DOHH2 (cell line): ENCODE measurements at regions not wholly inside any gene's neighbourhood (a gene's known extent, or its start where the extent isn't known, plus 50 kb on each side); places are given as distances from the start of the nearest gene placed in this dataset.

Source experiments
- H3F3A ChIP-seq: fragments of 200-600 bp; sonication (generic), shearing (Covaris generic); 2 replicates; pipeline ENCODE4 v1.6.0; 2016; ENCODE audit warnings: antibody characterized with exemption, mild to moderate bottlenecking; ENCODE audit not compliant: control insufficient read depth, insufficient read depth
- H3K27ac ChIP-seq: fragments of 200-600 bp; sonication (generic); 2 replicates; pipeline ENCODE4 v1.5.1; 2014; ENCODE audit warnings: low read depth, mild to moderate bottlenecking, low read length, moderate library complexity
- H3K27me3 ChIP-seq: fragments of 200-600 bp; sonication (generic); 2 replicates; pipeline ENCODE4 v1.6.1; 2014; ENCODE audit warnings: mild to moderate bottlenecking, low read length, mixed read lengths; ENCODE audit not compliant: control insufficient read depth
- H3K36me3 ChIP-seq: fragments of 200-600 bp; sonication (generic); 2 replicates; pipeline ENCODE4 v1.6.1; 2014; ENCODE audit warnings: mild to moderate bottlenecking, low read length, moderate library complexity, mixed read lengths; ENCODE audit not compliant: control insufficient read depth
- H3K4me1 ChIP-seq: fragments of 200-600 bp; sonication (generic); 2 replicates; pipeline ENCODE4 v1.6.1; 2014; ENCODE audit warnings: mild to moderate bottlenecking, low read length, mixed read lengths; ENCODE audit not compliant: control insufficient read depth
- H3K4me2 ChIP-seq: fragments of 200-600 bp; sonication (generic); 2 replicates; pipeline ENCODE4 v1.6.0; 2014; ENCODE audit warnings: mild to moderate bottlenecking, low read length, moderate library complexity
- H3K4me3 ChIP-seq: fragments of 200-600 bp; sonication (generic); 2 replicates; pipeline ENCODE4 v1.5.1; 2014; ENCODE audit warnings: mild to moderate bottlenecking, low read length, mixed read lengths
- H3K79me2 ChIP-seq: fragments of 200-600 bp; sonication (generic); 2 replicates; pipeline ENCODE4 v1.6.1; 2014; ENCODE audit warnings: mild to moderate bottlenecking, low read length, mixed read lengths; ENCODE audit not compliant: control insufficient read depth
- H3K9me2 ChIP-seq: fragments of 200-600 bp; sonication (generic); replicated peaks from 2 replicates; pipeline ENCODE4 v1.6.1; 2014; ENCODE audit warnings: mild to moderate bottlenecking, low read length, mixed read lengths; ENCODE audit not compliant: control insufficient read depth
- H3K9me3 ChIP-seq: fragments of 200-600 bp; sonication (generic); 2 replicates; pipeline ENCODE4 v1.6.1; 2014; ENCODE audit warnings: antibody characterized with exemption, low read length, mixed read lengths; ENCODE audit not compliant: control insufficient read depth, insufficient read depth
- H4K20me1 ChIP-seq: fragments of 200-600 bp; sonication (generic); 2 replicates; pipeline ENCODE4 v1.6.0; 2014; ENCODE audit warnings: low read depth, mild to moderate bottlenecking, antibody characterized with exemption, low read length, moderate library complexity; ENCODE audit not compliant: control insufficient read depth, insufficient read depth
- EZH2phosphoT487 ChIP-seq: fragments of 200-600 bp; sonication (generic); IDR thresholded peaks from 2 replicates; pipeline ENCODE4 v1.6.1; 2017; ENCODE audit warnings: borderline replicate concordance, mild to moderate bottlenecking, antibody characterized with exemption, low read length, moderate library complexity, mixed read lengths
- TF ChIP-seq, protein P1 (sequence below): fragments of 200-600 bp; sonication (generic); IDR thresholded peaks from one replicate; pipeline ENCODE4 v1.5.1; 2014; ENCODE audit warnings: antibody characterized with exemption, mild to moderate bottlenecking, low read depth, low read length; ENCODE audit not compliant: poor library complexity, severe bottlenecking

DNA sequence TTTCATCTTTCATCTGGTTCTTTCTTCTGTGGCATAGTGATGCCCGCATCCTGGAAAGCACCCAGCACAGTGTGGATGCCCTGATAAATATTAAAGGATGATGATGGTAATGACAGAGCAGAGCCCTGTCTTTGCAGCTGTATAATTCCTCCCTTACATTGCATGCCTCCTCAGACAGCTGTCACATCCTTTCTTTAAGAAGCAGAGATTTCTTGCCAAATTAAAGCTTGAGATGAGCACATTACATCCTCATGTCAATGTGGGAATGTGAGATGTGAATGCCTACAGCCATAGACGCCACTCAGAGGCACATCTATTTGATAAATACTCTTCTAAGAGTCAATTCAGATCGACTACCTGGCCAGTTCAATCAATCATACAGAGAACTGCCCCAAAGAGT, 642.0 kb downstream of the ZNF385D start:
- H3K79me2 ChIP-seq, result no peaks in the 10 kb centered on the region
- no peaks in the 10 kb centered on the region for H4K20me1 ChIP-seq
- no peaks in the 10 kb centered on the region for H3K36me3 ChIP-seq
- H3F3A ChIP-seq, result no peaks in the 10 kb centered on the region
- no peaks in the 10 kb centered on the region for H3K27me3 ChIP-seq
- H3K27ac ChIP-seq, result no peak overlapping the region
- no peak overlapping the region for H3K4me3 ChIP-seq
- H3K9me3 ChIP-seq, result no peaks in the 10 kb centered on the region
- H3K9me2 ChIP-seq, result no peaks in the 10 kb centered on the region
- H3K4me2 ChIP-seq, result no peak overlapping the region
- no peak for TF ChIP-seq EZH2phosphoT487
- TF ChIP-seq, protein P1, sequence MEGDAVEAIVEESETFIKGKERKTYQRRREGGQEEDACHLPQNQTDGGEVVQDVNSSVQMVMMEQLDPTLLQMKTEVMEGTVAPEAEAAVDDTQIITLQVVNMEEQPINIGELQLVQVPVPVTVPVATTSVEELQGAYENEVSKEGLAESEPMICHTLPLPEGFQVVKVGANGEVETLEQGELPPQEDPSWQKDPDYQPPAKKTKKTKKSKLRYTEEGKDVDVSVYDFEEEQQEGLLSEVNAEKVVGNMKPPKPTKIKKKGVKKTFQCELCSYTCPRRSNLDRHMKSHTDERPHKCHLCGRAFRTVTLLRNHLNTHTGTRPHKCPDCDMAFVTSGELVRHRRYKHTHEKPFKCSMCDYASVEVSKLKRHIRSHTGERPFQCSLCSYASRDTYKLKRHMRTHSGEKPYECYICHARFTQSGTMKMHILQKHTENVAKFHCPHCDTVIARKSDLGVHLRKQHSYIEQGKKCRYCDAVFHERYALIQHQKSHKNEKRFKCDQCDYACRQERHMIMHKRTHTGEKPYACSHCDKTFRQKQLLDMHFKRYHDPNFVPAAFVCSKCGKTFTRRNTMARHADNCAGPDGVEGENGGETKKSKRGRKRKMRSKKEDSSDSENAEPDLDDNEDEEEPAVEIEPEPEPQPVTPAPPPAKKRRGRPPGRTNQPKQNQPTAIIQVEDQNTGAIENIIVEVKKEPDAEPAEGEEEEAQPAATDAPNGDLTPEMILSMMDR, result no peak
- no peaks in the 10 kb centered on the region for H3K4me1 ChIP-seq

DNA sequence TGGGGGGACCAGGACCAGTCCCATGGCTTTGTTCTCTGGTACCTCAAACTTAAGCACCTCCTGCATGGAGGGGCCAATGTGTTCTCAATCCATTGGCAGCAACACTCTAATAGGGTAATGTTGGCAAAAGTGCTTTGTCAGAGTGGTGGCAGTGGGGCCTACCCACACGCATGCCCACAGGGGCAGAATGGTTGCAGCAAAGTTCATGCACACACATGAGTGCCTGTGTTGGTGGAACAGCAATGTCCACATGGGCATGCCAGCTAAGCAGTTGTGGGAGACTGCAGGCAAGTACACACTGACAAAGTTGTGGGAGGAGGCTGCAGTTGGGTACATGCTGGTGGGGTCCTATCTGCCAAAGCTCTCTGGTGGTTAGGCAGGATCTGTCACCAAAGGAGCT, 645.2 kb downstream of the ZNF385D start:
- no peak for TF ChIP-seq EZH2phosphoT487
- TF ChIP-seq, protein P1, result no peak
- Histone ChIP-seq H3F3A (no peaks in the 10 kb centered on the region), H3K4me3 (no peak overlapping the region)

DNA sequence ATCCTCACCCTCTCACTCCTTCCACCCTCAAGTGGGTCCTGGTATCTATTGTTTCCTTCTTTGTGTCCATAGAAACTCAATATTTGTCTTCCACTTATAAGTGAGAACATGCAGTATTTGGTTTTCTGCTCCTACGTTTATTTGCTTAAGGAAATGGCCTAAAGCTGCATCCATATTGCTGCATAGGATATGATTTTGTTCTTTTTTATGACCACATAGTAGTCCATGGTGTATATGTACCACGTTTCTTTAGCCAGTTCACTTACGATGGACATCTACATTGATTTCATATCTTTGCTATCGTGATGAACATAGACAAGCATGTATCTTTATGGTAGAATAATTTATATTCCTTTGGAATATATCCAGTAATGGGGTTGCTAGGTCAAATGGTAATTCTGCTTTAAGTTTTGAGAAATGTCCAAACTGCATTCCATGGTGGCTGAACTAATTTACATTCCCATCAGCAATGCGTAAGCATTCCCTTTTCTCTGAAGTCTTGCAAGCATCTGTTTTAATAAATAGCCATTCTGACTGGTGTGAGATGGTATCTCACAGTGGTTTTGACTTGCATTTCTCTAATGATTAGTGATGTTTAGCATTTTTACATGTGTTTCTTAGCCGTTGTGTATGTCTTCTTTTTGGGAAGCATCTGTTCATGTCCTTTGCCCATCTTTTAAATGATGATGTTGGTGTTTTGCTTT, 650.2 kb downstream of the ZNF385D start:
- Histone ChIP-seq H3K4me3 (no peak overlapping the region), H3K4me2 (no peak overlapping the region), H3K79me2 (no peaks in the 10 kb centered on the region), H3K27ac (no peak overlapping the region), H3K27me3 (no peaks in the 10 kb centered on the region), H3F3A (no peaks in the 10 kb centered on the region), H3K4me1 (no peaks in the 10 kb centered on the region), H3K9me3 (no peaks in the 10 kb centered on the region), H4K20me1 (no peaks in the 10 kb centered on the region), H3K9me2 (no peaks in the 10 kb centered on the region), H3K36me3 (no peaks in the 10 kb centered on the region)
- TF ChIP-seq, protein P1, result no peak
- TF ChIP-seq EZH2phosphoT487, result no peak

More for the DNA sequence above, 645.2 kb downstream of the ZNF385D start:
- Histone ChIP-seq H3K4me1 (no peaks in the 10 kb centered on the region), H3K27me3 (no peaks in the 10 kb centered on the region), H3K79me2 (no peaks in the 10 kb centered on the region), H3K4me2 (no peak overlapping the region), H3K27ac (no peak overlapping the region), H4K20me1 (no peaks in the 10 kb centered on the region), H3K9me3 (no peaks in the 10 kb centered on the region), H3K36me3 (no peaks in the 10 kb centered on the region), H3K9me2 (no peaks in the 10 kb centered on the region)
